ENCODE measurements at regions not wholly inside any gene's neighbourhood (a gene's known extent, or its start where the extent isn't known, plus 50 kb on each side); places are given as distances from the start of the nearest gene placed in this dataset.

- no peak overlapping the region for H3K27ac ChIP-seq
- H3K9ac ChIP-seq: no peak overlapping the region
- H2AFZ ChIP-seq: no peak overlapping the region
- TF ChIP-seq CTCF (IDR thresholded peaks at IDR 0.05): no peak
- H3K27me3 ChIP-seq (ENCODE audit: control insufficient read depth, insufficient read depth, low read length): no peaks in the 10 kb centered on the region
- H3K36me3 ChIP-seq (ENCODE audit: control insufficient read depth, insufficient read depth, low read length): no peaks in the 10 kb centered on the region
- H3K4me2 ChIP-seq (ENCODE audit: low read length): no peak overlapping the region
- H3K79me2 ChIP-seq: no peaks in the 10 kb centered on the region
- no peak overlapping the region for H3K4me3 ChIP-seq (ENCODE audit: low read depth, low read length)
- H3K9me3 ChIP-seq (ENCODE audit: control insufficient read depth, low read length): no peaks in the 10 kb centered on the region
- H3K4me1 ChIP-seq: no peaks in the 10 kb centered on the region
Observed at GRCh38 chr2:145657265-145657664, 1137.3 kb upstream of the ZEB2 start.

- no peak overlapping the region for H2AFZ ChIP-seq
- H3K27ac ChIP-seq: no peak overlapping the region
- no peaks in the 10 kb centered on the region for H3K4me1 ChIP-seq
- H3K27me3 ChIP-seq (ENCODE audit: control insufficient read depth, insufficient read depth, low read length): no peaks in the 10 kb centered on the region
- no peak overlapping the region for H3K4me2 ChIP-seq (ENCODE audit: low read length)
- no peaks in the 10 kb centered on the region for H3K36me3 ChIP-seq (ENCODE audit: control insufficient read depth, insufficient read depth, low read length)
- H3K9ac ChIP-seq: no peak overlapping the region
- H3K79me2 ChIP-seq: no peaks in the 10 kb centered on the region
- TF ChIP-seq CTCF (IDR thresholded peaks at IDR 0.05): no peak
- no peaks in the 10 kb centered on the region for H3K9me3 ChIP-seq (ENCODE audit: control insufficient read depth, low read length)
- no peak overlapping the region for H3K4me3 ChIP-seq (ENCODE audit: low read depth, low read length)
Observed at GRCh38 chr2:145655165-145655765, 1135.3 kb upstream of the ZEB2 start.

GRCh38 chr2:145654746-145655145, 1134.8 kb upstream of the ZEB2 start:
- Histone ChIP-seq H3K79me2 (no peaks in the 10 kb centered on the region), H3K4me2 (ENCODE audit: low read length) (no peak overlapping the region), H3K4me1 (no peaks in the 10 kb centered on the region), H2AFZ (no peak overlapping the region), H3K27me3 (ENCODE audit: control insufficient read depth, insufficient read depth, low read length) (no peaks in the 10 kb centered on the region), H3K4me3 (ENCODE audit: low read depth, low read length) (no peak overlapping the region), H3K9me3 (ENCODE audit: control insufficient read depth, low read length) (no peaks in the 10 kb centered on the region), H3K9ac (no peak overlapping the region), H3K36me3 (ENCODE audit: control insufficient read depth, insufficient read depth, low read length) (no peaks in the 10 kb centered on the region), H3K27ac (no peak overlapping the region)
- no peak for TF ChIP-seq CTCF (IDR thresholded peaks at IDR 0.05)

- H3K9me3 ChIP-seq (ENCODE audit: control insufficient read depth, low read length): no peaks in the 10 kb centered on the region
- H3K4me2 ChIP-seq (ENCODE audit: low read length): no peak overlapping the region
- no peak overlapping the region for H3K27ac ChIP-seq
- no peak overlapping the region for H3K9ac ChIP-seq
- no peak overlapping the region for H3K4me3 ChIP-seq (ENCODE audit: low read depth, low read length)
- no peaks in the 10 kb centered on the region for H3K36me3 ChIP-seq (ENCODE audit: control insufficient read depth, insufficient read depth, low read length)
- no peak overlapping the region for H2AFZ ChIP-seq
- no peaks in the 10 kb centered on the region for H3K27me3 ChIP-seq (ENCODE audit: control insufficient read depth, insufficient read depth, low read length)
- H3K79me2 ChIP-seq: no peaks in the 10 kb centered on the region
- no peak for TF ChIP-seq CTCF (IDR thresholded peaks at IDR 0.05)
- H3K4me1 ChIP-seq: no peaks in the 10 kb centered on the region
Observed at GRCh38 chr2:145654156-145654555, 1134.2 kb upstream of the ZEB2 start.

GRCh38 chr2:145653553-145653952, 1133.6 kb upstream of the ZEB2 start:
- Histone ChIP-seq H3K27me3 (ENCODE audit: control insufficient read depth, insufficient read depth, low read length) (no peaks in the 10 kb centered on the region), H3K9me3 (ENCODE audit: control insufficient read depth, low read length) (no peaks in the 10 kb centered on the region), H2AFZ (no peak overlapping the region), H3K9ac (no peak overlapping the region), H3K4me2 (ENCODE audit: low read length) (no peak overlapping the region), H3K27ac (no peak overlapping the region), H3K4me1 (no peaks in the 10 kb centered on the region), H3K79me2 (no peaks in the 10 kb centered on the region), H3K4me3 (ENCODE audit: low read depth, low read length) (no peak overlapping the region), H3K36me3 (ENCODE audit: control insufficient read depth, insufficient read depth, low read length) (no peaks in the 10 kb centered on the region)
- TF ChIP-seq CTCF (IDR thresholded peaks at IDR 0.05): no peak

All from parathyroid adenoma (tissue), 2 donors.